Kidney capillary endothelial cell (primary cell): ENCODE measurements at regions not wholly inside any gene's neighbourhood (a gene's known extent, or its start where the extent isn't known, plus 50 kb on each side); places are given as distances from the start of the nearest gene placed in this dataset.

Experiments
- DNase-seq: peaks from one replicate; pipeline ENCODE4 v3.0.0-alpha.2; 2018; ENCODE audit warnings: low spot score

DNA sequence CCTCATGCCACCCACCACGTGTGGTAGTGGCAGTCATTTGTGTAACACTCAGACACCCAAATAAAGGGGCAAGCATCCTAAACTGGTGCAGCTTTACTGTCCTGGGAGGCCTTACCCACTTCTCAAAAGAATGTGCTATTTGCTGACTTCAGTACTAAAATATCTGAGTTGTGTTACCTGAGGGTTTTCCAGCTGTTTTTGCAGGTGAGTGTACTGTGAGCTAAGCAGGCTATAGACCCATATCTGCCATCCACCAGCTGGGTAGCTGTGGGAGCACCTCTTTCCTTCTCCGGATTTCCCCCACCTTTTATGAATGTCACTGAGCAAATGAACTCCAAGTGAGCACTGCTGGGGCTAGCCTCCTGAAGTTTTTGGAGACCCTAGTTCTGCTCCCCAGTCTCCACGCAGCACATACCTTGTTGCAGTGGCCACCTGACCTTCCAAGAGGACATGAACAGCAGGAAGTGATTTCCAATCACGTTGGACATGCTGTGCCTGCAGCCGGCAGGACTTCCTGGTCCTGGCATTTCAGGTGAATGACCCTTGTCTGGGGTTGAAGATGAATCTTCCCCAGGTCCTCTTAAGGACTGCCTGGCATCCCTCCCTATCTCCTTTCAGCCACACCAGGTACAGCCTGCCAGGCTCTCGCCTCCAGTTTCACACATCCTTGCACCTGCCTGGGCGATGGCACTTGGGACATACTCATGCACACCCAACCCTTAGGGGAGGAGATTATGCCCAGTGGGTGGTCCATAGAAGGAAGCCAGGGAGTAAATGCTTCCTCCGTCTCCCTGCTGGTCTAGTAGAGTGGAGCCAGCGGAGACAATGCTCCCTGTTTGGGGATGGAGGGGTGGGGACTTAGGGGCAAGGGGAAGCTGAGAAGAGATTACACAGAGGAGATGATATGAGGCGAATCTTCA, 109.5 kb upstream of the SPATA13 start:
- DNase-seq: no peak

DNA sequence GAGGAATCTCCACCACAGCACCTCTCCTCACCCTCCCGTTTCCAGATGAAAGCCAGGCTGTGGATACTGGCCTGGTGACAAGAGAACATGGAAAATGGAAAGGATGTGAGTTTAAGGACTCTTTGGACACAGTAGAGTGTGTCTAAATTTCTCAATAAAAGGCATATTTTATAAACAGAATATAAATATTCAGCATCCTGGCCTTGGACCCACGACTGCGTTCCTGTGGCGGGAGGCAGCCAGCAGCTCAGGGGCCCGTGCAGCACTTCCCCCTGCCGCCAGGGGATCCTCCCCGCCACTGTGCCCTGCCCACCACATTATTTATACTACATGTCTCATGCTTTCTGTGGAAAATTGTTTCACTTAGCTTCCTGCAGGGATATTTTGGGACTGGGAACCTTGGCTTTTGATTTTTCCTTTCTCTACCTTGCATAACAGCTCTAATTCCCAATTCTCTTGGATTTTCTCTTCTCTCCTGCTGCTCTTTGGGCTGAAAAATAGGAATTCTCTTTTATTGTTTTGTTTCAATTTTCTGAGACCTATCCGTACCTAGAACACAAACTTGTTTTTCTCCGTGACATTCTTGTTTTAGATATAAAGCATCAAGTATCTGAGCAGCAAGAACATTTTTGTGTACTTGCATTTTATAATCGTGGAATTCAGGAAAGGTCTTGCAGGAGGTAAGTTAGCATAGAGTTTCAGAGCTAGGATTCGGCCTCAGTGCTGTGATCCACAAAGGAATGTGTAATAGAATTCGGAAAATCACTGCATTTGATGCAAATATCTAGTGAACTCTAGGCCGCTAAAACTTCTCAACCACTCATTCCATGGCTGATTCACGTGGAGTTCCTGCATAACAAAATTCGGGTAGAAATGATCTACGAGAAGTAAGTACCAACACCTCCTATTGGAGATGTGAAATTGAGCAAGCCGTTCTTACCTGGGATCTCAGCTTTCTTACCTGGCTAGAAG, 107.7 kb upstream of the SPATA13 start:
- no peak for DNase-seq

DNA sequence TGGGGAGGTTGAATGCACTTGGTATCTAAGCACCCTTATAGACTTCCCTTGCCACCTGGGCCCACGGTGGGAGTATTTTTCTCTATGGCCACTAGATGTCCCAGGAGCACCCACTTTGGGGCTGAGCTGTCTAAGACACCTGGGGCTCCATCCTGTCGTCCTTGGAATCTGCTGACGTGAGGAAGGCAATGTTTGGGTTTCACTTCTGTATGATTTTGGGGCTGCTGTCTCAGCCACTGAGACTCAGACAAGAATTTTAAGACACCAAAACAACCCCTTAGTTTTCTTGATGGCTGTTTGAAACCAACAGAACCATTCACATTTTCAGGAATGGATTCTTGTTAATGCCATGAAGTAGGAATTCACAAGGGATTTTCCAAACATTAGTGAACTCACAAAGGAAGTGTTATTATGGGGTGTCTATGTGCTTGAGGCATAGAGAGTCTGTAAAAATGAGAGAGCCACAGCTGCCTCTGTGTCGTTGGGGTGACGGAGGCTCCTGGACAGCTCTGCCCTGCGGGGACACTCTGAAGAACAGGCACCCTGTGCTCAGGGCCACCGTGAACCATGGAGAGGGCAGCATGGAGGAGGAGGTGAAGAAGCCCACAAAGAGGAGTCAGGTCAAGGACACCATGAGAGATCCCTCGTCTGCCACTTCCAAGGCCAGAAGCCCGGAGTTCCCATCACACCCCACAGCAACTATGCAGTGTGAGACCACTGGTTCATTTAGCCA, 106.8 kb upstream of the SPATA13 start:
- DNase-seq: peak; percentile 44

DNA sequence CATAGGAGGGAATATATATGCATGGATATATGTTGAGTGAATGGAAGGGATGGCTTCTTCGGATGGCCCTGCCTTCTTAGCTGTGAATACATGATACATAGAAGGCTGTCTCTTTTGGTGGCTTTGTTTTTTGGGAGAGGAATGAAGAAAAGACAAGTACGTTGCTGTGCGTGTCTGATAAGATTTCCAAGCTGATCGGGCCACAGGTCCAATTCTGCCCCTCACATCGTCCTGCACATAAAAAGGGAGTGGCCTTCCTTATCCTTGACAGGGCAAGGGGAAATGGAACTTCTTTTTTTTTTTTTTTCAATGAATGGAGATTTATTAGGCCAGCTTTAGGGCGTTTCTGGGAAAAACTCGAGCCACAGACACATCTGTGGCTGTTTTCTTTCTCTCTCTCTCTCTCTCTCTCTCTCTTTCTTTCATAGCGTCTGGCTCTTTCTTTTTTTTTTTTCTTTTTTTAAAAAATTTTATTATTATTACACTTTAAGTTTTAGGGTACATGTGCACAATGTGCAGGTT, 103.8 kb upstream of the SPATA13 start:
- DNase-seq: no peak

DNA sequence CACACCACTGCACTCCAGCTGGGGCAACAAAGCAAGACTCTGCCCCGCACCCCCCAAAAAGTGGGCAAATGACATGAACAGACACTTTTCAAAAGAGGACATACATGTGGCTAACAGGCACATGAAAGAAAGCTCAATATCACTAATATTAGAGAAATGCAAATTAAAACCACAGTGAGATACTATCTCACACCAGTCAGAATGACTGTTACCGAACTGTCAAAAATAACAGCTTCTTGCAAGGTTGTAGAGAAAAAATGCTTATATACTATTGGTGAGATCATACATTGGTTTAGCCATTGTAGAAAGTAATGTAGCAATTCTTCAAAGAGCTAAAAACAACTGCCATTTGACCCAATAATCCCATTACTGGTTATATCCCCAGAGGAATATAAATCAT, 99.5 kb upstream of the SPATA13 start:
- no peak for DNase-seq

DNA sequence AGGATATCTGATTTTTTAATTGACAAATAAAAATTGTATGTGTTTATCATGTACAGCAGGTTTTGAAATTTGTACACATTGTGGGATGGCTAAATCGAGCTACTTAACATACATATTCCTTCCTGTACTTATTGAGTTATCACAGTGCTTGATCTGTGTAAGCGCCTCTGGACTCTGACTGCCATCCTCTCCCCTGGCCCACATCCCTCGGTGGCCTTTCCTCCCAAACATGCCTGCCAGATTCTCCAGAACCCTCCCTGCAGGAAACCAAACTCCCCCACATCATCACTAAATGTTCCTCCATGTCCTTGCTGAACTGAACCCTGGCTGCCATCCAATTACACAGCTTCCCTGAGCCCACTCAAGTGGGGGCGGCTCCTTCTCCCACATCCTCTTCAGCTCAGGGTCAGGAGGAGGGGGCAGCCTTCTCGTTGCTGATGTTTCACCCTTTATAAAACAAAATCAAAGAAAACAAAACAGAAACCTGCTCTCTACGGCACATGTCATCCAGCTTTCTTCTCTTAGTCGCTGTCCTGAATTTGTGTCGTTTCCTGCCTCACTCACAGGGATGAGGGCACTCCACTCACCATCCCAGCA, 97.1 kb upstream of the SPATA13 start:
- DNase-seq: no peak

DNA sequence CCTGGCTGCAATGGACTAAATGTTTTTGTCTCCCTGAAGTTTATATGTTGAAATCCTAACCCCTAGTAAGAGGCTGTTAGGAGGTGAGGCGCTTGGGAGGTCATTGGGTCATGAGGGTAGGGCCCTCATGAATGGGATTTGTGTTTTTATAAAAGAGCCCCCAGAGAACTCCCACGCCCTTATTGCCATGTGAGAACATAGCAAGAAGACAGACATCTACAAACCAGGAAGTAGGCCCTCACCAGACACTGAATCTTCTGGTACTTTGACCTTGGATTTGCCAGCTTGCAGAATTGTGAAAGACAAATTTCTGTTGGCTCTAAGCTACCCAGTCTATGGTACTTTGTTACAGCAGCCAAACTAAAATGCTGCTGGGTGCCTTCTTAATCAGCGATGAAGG, 96.1 kb upstream of the SPATA13 start:
- DNase-seq: no peak

DNA sequence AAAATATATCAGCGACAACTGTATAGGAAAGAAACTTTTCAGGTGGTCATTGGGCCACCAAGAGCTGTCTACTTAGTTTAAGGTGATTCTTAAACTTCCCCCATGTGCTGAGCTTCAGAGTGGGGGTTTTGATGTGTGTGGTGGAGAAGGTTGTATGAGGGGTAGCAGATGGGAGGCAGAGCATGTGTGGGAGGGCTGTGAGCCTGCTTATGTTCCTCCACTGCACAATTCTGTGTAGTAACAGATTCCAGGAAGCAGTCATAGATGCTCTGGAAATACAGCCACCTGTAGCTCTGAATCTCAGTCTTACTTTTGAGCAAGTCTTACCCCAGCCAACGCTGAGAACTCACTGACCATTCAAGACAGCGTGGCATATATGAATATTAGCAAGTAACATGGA, 95.3 kb upstream of the SPATA13 start:
- DNase-seq: no peak

DNA sequence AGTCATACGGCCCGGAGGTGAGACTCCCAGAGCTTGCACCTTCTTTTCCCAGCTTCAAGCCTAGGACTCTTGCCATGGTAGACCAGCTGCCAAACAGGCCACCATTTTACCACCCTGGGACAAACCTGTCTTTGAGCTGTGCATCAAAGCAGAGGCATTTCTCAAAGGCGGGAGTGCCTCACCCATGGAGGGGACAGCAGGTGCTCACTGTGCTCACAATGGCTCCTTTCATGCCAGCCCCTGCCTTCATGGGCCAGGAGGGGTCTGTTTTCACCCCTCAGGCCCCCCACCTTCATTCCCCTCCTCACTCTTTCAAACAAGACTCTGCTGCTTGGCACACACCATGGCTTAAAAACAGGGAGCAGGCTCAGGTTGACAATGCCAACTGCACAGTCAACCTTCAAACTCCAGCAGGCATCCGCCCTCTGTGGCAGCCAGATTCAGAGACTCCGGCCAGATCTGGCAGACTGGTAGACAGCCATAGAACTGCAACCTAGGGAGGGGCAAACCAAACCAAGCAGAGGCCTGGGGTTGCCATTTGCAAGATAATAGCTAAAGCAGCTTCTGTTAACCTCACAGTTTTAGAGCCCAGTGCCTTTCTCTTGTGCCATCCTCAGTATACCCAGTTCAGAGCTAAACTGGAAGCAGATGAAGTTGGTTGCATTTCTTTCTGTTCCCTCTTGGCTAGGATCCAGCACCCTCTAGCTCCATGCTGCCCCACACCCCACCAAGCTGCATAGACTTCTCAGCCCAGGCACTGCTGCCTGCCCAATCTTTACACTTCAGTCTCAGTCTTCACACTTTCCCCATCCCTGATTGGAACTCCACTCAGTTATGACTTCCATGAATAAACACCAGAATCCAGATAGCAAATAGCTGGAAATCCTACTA, 93.9 kb upstream of the SPATA13 start:
- no peak for DNase-seq

DNA sequence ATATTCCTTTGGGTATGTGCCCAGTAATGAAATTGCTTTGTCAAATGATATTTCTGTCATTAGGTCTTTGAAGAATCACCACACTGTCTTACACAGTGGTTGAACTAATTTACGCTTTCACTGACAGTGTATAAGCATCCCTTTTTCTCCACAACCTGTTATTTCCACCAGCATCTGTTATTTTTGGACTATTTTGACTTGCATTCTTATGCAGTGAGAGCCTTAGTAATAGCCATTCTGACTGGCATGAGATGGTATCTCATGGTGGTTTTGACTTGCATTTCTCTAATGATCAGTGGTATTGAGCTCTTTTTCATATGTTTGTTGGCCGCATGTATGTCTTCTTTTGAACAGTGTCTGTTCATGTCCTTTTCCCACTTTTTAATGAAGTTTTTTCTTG, 92.0 kb upstream of the SPATA13 start:
- no peak for DNase-seq

DNA sequence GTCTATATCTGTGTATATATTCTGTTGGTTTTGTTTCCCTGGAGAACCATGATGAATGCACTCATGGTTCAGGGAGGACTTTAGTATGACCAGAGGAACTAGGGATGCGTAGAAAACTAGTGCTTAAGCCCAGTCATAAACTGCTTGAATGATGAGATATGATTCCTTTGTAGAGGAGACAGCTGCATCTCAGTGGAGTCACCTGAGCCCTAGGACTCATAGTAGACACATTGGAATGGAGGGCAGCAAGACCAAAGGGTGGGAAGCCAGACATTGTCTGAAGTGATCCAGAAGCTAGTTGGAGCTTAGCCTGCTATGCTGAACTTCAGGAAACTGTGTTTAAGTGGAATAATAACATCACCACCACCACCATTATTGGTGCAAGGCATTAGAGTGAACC, 89.5 kb upstream of the SPATA13 start:
- DNase-seq: no peak

DNA sequence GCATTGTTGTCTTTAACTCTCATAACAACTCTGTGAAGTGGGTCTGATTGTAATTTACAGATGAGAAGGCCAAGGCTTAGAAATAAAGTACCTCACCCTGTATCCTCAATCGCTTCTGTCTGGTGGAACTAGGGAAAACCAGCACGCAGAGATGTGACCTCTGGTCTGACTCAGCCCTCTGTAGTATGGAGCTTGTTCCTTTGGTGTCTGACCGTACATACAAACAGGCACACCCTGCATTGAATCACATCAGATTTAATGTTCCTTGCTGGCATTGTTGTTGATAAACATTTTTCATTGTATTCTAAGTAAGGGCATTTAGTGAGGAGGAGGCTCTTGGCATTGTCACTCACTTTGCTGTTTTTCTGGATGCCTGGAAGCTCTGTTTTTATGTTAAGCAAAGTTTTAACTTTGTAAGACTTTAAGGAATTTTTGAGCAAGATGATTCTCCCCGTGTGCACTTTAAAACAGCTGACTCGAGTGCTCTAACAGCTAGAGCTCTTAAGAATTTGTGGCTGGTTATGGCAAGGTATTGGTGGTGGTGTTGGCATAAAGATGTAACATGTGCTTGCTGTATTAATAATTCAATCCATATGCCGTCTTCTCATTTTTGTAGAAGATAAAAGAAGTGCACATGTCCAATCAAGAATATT, 89.0 kb upstream of the SPATA13 start:
- peak; percentile 66 for DNase-seq

DNA sequence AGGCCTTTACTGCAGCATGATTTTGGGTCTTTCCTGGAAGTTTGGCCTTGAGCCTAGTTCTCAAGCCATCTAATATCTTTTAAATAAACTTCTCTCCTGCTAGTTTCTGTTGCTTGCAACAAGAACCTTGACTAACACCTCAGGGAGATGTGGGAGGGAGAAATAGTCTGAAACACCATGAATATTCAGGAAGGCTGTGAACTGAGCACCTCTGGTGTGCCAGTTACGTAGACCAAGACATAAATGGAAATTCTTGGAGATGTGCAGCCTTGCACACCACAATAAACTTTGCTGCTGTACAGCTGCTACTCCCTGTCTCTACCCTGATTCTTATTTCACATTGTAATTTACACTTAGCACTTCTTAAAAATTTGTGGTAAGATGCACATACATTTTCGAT, 86.9 kb upstream of the SPATA13 start:
- DNase-seq: no peak

DNA sequence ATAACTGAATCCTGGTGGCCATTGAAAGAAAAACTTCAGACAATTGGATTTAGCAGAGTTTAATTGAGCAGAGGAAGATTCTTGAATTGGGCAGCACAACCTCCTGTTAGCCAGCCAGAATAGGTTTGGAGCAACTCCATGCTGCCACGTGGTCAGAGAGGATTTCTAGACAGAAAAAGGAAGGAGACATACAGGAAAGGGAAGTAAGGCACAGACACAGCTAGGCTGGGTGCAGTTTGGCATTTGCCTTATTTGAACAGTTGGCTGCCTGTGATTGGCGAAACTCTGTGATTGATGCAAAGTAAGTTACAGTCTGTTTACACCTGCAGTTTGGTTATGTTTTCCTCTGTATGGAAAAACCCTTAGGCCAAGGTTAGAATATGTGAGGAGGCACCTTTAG, 85.8 kb upstream of the SPATA13 start:
- peak; percentile 23 for DNase-seq

DNA sequence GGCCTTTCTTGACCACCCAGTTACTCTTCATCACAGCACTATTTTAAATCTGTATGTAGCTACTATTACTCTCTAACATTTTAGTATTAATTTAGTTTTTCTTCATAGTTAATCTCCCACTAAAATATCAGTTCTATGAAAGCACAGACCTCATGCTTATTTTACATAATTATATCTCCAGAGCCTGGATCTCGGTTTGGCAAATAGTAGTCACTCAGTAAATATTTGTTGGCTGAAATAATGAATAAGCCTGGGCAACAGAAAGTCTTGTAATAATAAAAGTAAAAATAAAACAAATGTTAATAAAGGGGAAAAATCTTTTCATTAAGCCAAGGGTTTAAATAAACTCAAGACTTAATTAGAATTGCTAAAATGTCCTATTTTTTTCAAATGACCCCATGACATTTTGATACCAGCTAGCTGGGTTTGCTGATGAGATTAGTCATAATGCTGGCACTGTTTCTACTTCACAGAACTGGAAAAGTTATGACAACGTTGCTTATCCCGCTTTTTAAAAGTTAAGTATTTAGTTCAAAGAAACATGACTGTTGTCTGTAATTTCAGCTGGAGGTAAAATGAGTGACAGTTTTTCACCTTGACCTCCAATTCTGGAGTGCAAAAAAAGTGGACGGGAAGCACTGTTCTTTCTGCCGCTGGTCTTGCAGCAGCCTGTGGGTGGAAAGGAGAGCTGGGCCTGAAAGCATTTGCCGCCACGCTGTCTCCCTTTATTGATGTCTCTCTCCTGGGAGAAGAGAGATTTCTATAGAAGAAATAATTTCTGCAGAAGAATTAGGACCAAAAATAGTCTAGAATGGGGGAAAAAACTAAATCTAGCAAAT, 85.2 kb upstream of the SPATA13 start:
- DNase-seq: no peak

DNA sequence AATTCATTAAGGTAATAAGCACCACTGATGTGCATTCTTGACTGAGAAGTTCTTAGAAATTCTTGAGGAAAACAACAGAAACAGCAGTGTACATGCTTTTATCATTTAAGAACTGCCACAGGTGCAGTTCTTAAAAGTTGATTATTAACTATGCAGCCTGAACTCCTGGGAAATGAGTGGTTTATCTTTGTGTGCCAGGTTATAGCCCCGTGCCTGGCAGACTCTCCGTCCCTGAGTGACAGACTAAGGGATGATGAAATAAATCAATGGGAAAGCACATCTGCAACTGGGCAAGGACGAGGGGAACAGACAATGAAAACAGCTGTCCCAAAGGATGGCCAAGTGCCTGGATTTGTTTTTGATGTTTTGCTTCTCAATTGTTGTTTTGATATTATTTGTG, 84.4 kb upstream of the SPATA13 start:
- DNase-seq: no peak

DNA sequence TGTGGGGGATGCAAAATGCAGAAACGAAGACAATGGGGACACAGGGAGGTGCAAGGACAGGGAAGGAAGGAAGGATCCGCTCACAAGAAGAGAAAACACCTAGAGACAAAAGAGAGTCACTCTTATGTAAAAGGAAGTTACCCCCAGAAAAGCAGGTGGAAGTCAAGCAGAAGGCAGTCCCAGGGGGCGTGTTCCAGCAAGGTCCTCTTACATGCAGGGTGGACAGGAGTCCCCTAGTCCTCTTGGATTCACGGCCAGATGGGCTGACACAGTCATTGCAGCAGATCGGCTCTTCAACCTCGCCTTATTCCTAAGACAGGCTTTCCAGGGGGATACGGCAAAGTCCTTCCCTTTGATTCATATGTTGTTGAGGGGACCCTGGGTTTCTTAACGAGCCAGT, 83.9 kb upstream of the SPATA13 start:
- no peak for DNase-seq

DNA sequence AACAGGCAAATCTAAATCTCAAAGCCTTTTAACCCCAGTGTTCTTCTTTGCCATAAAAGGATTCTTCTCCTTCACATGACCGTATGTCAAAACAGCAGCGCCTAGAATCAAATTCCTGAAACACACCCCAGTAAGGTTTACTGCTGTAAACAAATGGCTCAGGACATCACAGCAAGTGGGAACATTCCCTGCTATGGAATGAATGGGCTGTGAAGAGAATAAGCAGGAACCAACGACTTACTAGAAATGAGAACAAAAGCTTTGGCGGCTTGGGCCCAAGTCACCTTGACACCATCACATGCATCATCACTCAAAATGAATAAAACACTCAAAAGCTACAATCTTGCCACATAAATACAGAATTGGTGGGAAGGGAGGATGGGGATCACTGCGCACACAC, 80.4 kb upstream of the SPATA13 start:
- no peak for DNase-seq

DNA sequence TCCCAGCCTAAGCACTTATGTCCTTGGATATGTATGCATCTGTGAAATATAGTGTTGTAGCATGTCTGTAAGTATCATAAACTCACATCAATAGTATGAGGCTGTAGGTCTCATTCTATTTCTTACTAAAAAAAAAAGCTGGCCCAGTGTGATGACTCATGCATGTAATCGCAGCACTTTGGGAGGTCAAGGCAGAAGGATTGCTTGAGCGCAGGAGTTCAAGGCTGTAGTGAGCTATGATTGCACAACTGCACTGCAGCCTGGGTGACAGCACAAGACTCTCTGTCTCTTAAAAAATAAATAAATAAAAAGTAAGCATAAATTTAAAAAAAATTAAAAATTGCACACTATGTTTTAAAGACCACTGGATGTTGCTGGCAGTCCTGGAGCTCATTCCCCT, 79.1 kb upstream of the SPATA13 start:
- DNase-seq: no peak
